ENCODE measurements at regions not wholly inside any gene's neighbourhood (a gene's known extent, or its start where the extent isn't known, plus 50 kb on each side); places are given as distances from the start of the nearest gene placed in this dataset.

DNA sequence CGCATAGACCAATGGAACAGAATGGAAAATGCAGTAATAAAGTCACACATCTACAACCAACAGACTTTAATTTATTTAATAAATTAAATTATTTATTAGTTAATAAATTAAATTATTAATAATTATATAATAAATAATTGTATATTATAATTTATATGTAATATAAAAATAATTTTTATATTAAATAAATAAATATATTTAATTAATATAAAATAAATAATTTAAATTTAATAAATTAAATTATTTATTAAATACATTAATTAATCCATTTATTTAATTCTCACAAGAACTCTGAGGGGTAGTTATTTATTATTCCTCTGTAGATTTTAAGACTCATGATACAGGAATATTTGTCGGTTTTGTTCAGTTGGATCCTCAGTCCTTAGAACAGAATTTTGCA, 176.1 kb upstream of the ADAMTS19 start:
- no peak for TF ChIP-seq EZH2 (IDR thresholded peaks at IDR 0.05; ENCODE audit: low read length, unreplicated experiment)
- TF ChIP-seq, protein P1, sequence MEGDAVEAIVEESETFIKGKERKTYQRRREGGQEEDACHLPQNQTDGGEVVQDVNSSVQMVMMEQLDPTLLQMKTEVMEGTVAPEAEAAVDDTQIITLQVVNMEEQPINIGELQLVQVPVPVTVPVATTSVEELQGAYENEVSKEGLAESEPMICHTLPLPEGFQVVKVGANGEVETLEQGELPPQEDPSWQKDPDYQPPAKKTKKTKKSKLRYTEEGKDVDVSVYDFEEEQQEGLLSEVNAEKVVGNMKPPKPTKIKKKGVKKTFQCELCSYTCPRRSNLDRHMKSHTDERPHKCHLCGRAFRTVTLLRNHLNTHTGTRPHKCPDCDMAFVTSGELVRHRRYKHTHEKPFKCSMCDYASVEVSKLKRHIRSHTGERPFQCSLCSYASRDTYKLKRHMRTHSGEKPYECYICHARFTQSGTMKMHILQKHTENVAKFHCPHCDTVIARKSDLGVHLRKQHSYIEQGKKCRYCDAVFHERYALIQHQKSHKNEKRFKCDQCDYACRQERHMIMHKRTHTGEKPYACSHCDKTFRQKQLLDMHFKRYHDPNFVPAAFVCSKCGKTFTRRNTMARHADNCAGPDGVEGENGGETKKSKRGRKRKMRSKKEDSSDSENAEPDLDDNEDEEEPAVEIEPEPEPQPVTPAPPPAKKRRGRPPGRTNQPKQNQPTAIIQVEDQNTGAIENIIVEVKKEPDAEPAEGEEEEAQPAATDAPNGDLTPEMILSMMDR (conservative IDR thresholded peaks at IDR 0.05; ENCODE audit: low read depth, low read length): no peak
